ENCODE measurements at regions not wholly inside any gene's neighbourhood (a gene's known extent, or its start where the extent isn't known, plus 50 kb on each side); places are given as distances from the start of the nearest gene placed in this dataset.

DNA sequence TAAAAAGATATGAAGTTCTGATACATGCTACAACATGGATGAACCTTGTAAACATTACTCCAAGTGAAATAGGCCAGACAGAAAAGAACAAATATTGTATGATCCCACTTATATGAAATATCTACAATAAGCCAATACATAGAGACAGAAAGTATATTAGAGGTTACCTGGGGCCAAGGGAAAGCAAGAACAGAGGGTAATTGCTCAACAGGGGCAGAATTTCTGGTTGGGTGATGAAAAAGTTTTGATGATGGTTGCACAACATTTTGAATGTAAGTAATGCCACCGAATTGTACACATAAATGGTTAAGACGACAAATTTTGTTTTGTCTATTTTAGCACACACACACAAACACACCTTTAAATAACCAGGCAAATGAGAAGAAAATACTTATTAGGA, 268.4 kb downstream of the FOXO1 start:
- TF ChIP-seq CTCF (IDR thresholded peaks at IDR 0.05) (no peak), POLR2A (IDR thresholded peaks at IDR 0.05) (no peak)
